Common myeloid progenitor, CD34-positive (primary cell): ENCODE measurements at regions not wholly inside any gene's neighbourhood (a gene's known extent, or its start where the extent isn't known, plus 50 kb on each side); places are given as distances from the start of the nearest gene placed in this dataset.
A peak's percentile ranks its signal among the peaks of the same experiment; 100 is the strongest.

Experiments used
- CTCF ChIA-PET: fragments of 350-600 bp; sonication (Branson Sonifier 250); formaldehyde crosslinking; loops from one replicate; lab custom pipeline; 2021; ENCODE audit warnings: antibody characterized with exemption; lab: Charles Lee
- POLR2A ChIA-PET: fragments of 350-600 bp; sonication (Branson Sonifier 250); formaldehyde crosslinking; loops from one replicate; lab custom pipeline; 2021; ENCODE audit warnings: antibody characterized with exemption; lab: Charles Lee
- DNase-seq, 3 donors: peaks; one replicate each; pipeline versions ENCODE4 v3.0.0 to v3.0.0-alpha.2; 2013
- H3K27ac ChIP-seq, 2 experiments: 1 replicate in 1 of 2; 2 replicates in 1 of 2; pipeline ENCODE4 v1.7.0; 2013; ENCODE audit warnings: inconsistent platforms in 2 of 2, low read length in 2 of 2, mild to moderate bottlenecking in 2 of 2, low read depth in 1 of 2, moderate library complexity in 1 of 2; ENCODE audit not compliant: severe bottlenecking in 2 of 2, insufficient read depth in 1 of 2, poor library complexity in 1 of 2
- H3K27me3 ChIP-seq, 5 experiments: replicated peaks in 2 of 5; 1 replicate in 3 of 5; 2 replicates in 2 of 5; pipeline versions ENCODE4 v1.6.1 to v1.7.0; 2013; ENCODE audit warnings: low read length in 4 of 5, mild to moderate bottlenecking in 2 of 5, moderate library complexity in 2 of 5, inconsistent platforms in 1 of 5; ENCODE audit not compliant: insufficient read depth in 5 of 5, control insufficient read depth in 4 of 5
- H3K36me3 ChIP-seq, 4 experiments: 1 replicate in 2 of 4; 2 replicates in 2 of 4; pipeline versions ENCODE4 v1.6.1 to v1.7.0; 2013; ENCODE audit warnings: low read length in 3 of 4, control low read depth in 1 of 4, mild to moderate bottlenecking in 1 of 4; ENCODE audit not compliant: control insufficient read depth in 4 of 4, insufficient read depth in 4 of 4
- H3K4me1 ChIP-seq, 4 experiments: 1 replicate in 3 of 4; 2 replicates in 1 of 4; pipeline versions ENCODE4 v1.6.1 to v1.7.1; 2013; ENCODE audit warnings: low read length in 3 of 4, mild to moderate bottlenecking in 3 of 4, control low read depth in 1 of 4, inconsistent platforms in 1 of 4, moderate library complexity in 1 of 4; ENCODE audit not compliant: control insufficient read depth in 4 of 4, insufficient read depth in 4 of 4; ENCODE audit errors: control extremely low read depth in 1 of 4
- H3K4me3 ChIP-seq, 7 experiments: 1 replicate in 4 of 7; 2 replicates in 3 of 7; pipeline versions ENCODE4 v1.5.1 to v1.7.0; 2013; ENCODE audit warnings: mild to moderate bottlenecking in 7 of 7, low read length in 6 of 7, moderate library complexity in 6 of 7, inconsistent platforms in 2 of 7, low read depth in 2 of 7, control low read depth in 1 of 7; ENCODE audit not compliant: insufficient read depth in 4 of 7, control insufficient read depth in 1 of 7; ENCODE audit errors: extremely low read depth in 1 of 7
- H3K9me3 ChIP-seq, 5 experiments: 1 replicate in 4 of 5; 2 replicates in 1 of 5; pipeline versions ENCODE4 v1.6.1 to v1.7.1; 2013; ENCODE audit warnings: low read length in 4 of 5, mild to moderate bottlenecking in 2 of 5, inconsistent platforms in 1 of 5, low read depth in 1 of 5, moderate library complexity in 1 of 5; ENCODE audit not compliant: control insufficient read depth in 4 of 5, insufficient read depth in 2 of 5; ENCODE audit errors: control extremely low read depth in 1 of 5
- WGBS: methylation state at CpG from one replicate; pipeline ENCODE4 v1.1.5; 2013; ENCODE audit not compliant: insufficient coverage; 5-methylcytosine and 5-hydroxymethylcytosine counted together

GRCh38 chr7:65317372-65317771 lies 56.3 kb upstream of the ZNF92 start:
- H3K4me1 ChIP-seq: no peaks in the 10 kb centered on the region
- H3K9me3 ChIP-seq: no peaks in the 10 kb centered on the region
- POLR2A ChIA-PET: no interaction called here
- no peak for DNase-seq
- H3K4me3 ChIP-seq: no peak overlapping the region
- H3K27ac ChIP-seq: no peak overlapping the region
- H3K27me3 ChIP-seq: peaks cover 0 to 2% (median 0%) of the 10 kb centered on the region in 5 experiments
- WGBS: 91% methylated on average over 3 of the region's 3 CpGs
- H3K36me3 ChIP-seq: no peaks in the 10 kb centered on the region
- CTCF ChIA-PET: no interaction called here

- Histone ChIP-seq H3K27me3 (peaks cover 0 to 4% (median 2%) of the 10 kb centered on the region in 5 experiments), H3K4me1 (no peaks in the 10 kb centered on the region), H3K4me3 (no peak overlapping the region), H3K36me3 (no peaks in the 10 kb centered on the region), H3K27ac (no peak overlapping the region), H3K9me3 (no peaks in the 10 kb centered on the region)
- DNase-seq: no peak
- ChIA-PET POLR2A (no interaction called here), CTCF (no interaction called here)
- 95% methylated on average over 6 of the region's 6 CpGs for WGBS
Measured at GRCh38 chr7:65310761-65311160, 62.9 kb upstream of the ZNF92 start.

GRCh38 chr7:65308300-65308678 lies 65.4 kb upstream of the ZNF92 start:
- Histone ChIP-seq H3K4me1 (no peaks in the 10 kb centered on the region), H3K36me3 (no peaks in the 10 kb centered on the region), H3K27me3 (peaks cover 0 to 9% (median 3%) of the 10 kb centered on the region in 5 experiments), H3K9me3 (no peaks in the 10 kb centered on the region), H3K27ac (no peak overlapping the region), H3K4me3 (no peak overlapping the region)
- POLR2A ChIA-PET: no interaction called here
- WGBS: 100% methylated on average over 2 of the region's 2 CpGs
- no peak for DNase-seq
- CTCF ChIA-PET: interaction anchor here (0.8 to 3.2 kb wide), 10 partner anchors 9 to 362 kb away, joined by 3 to 27 read pairs (median 6); no protein-coding TSS in a partner anchor

DNA sequence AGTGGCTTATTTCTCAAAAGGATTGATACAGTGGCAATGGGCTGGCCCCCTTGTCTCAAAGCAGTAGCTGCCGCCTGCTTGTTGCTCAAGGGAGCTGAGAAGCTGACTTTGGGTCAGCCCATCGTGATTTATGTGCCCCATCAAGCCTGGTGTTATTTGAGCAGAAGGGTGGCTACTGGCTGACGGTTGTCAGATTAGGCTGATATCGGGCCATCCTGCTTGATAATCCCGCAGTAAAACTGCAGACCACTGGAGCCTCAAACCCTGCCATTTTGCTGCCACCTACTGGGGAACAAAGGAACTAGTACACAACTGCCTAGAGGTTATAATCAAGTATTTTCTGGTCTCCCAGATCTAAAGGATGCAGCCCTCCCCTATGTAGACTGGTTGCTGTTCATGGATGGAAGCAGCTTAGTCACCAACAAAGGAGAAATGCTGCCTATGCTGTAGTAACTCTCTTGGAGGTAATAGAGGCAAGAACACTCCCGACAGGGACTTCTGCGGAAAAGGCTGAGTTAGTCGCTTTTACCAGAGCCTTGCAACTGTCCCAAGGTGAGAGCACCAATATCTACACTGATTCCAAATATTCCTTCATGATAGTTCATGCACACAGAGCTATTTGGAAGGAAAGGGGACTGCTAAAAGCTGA lies 65.9 kb upstream of the ZNF92 start:
- DNase-seq: peak; percentile 71 to 86 (median 84)
- CTCF ChIA-PET: interaction anchor here (0.8 to 3.2 kb wide), 12 partner anchors 9 to 361 kb away, joined by 3 to 27 read pairs (median 4); no protein-coding TSS in a partner anchor
- H3K27me3 ChIP-seq: peaks cover 0 to 9% (median 3%) of the 10 kb centered on the region in 5 experiments
- 20% methylated on average over 5 of the region's 8 CpGs for WGBS
- POLR2A ChIA-PET: no interaction called here
- no peaks in the 10 kb centered on the region for H3K9me3 ChIP-seq
- H3K27ac ChIP-seq: no peak overlapping the region
- H3K36me3 ChIP-seq: no peaks in the 10 kb centered on the region
- H3K4me3 ChIP-seq: no peak overlapping the region
- no peaks in the 10 kb centered on the region for H3K4me1 ChIP-seq

DNA sequence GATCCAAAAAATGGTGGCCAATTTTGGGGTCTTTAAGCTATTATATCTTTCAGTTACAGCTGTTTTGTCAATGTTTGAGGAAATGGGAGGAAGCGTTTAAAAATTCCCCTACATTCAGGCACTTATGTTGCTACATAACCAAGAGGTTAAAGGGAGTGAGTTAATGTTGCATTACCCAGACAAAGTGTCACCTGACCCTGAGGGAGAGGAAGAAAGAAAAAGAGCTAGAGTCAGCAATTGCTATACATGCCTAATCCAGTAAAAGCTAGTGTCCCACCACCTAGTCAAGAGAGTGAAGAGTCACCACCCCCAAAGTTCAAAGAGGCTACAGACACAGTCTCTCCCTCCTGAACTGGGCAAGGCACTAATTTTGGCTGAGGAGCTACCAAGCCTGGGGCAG lies 69.5 kb upstream of the ZNF92 start:
- no peak overlapping the region for H3K4me3 ChIP-seq
- no peaks in the 10 kb centered on the region for H3K4me1 ChIP-seq
- no peaks in the 10 kb centered on the region for H3K36me3 ChIP-seq
- no peak overlapping the region for H3K27ac ChIP-seq
- ChIA-PET POLR2A (no interaction called here), CTCF (interaction anchor here (1.6 kb wide), 1 partner anchor 353 kb away, joined by 4 read pairs; no protein-coding TSS in a partner anchor)
- no peak for DNase-seq
- no CpG with 5 or more reads among the region's 1 CpG for WGBS
- peaks cover 0 to 9% (median 3%) of the 10 kb centered on the region in 5 experiments for H3K27me3 ChIP-seq
- no peaks in the 10 kb centered on the region for H3K9me3 ChIP-seq

GRCh38 chr7:65302883-65303282 lies 70.8 kb upstream of the ZNF92 start:
- H3K9me3 ChIP-seq: no peaks in the 10 kb centered on the region
- peaks cover 0 to 9% (median 3%) of the 10 kb centered on the region in 5 experiments for H3K27me3 ChIP-seq
- ChIA-PET CTCF (interaction anchor here (1.6 kb wide), 1 partner anchor 352 kb away, joined by 4 read pairs; no protein-coding TSS in a partner anchor), POLR2A (no interaction called here)
- no peaks in the 10 kb centered on the region for H3K36me3 ChIP-seq
- no peak overlapping the region for H3K4me3 ChIP-seq
- H3K27ac ChIP-seq: no peak overlapping the region
- no peak for DNase-seq
- WGBS: no CpG with 5 or more reads among the region's 1 CpG
- H3K4me1 ChIP-seq: no peaks in the 10 kb centered on the region

DNA sequence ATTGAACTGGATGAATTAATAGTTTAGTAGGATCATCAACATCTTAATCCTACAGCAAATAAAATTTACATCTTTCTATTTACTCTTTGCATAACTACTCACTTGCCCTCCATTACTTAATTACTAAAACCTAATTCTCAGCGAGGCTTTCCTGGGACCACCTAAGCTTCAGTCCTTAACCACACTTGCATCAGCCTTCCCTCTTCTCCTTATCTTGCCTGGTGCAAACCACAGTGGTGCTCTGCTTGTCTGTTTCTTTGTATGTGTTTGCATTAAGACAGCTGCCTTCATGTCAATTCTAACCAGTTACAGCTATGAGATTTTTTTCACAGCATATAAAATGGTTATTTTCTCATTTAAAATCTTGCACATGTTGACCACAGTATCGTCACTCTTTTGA lies 72.6 kb upstream of the ZNF92 start:
- DNase-seq: no peak
- no peaks in the 10 kb centered on the region for H3K36me3 ChIP-seq
- H3K4me3 ChIP-seq: no peak overlapping the region
- H3K27ac ChIP-seq: no peak overlapping the region
- WGBS: 100% methylated on average over 1 of the region's 2 CpGs
- CTCF ChIA-PET: interaction anchor here (1.4 to 4.1 kb wide), 2 partner anchors 7 to 84 kb away, joined by 3 to 22 read pairs; no protein-coding TSS in a partner anchor
- peaks cover 0 to 7% (median 0%) of the 10 kb centered on the region in 5 experiments for H3K27me3 ChIP-seq
- H3K9me3 ChIP-seq: no peaks in the 10 kb centered on the region
- POLR2A ChIA-PET: no interaction called here
- H3K4me1 ChIP-seq: no peaks in the 10 kb centered on the region
